OCI-LY1 (cell line): ENCODE measurements at regions not wholly inside any gene's neighbourhood (a gene's known extent, or its start where the extent isn't known, plus 50 kb on each side); places are given as distances from the start of the nearest gene placed in this dataset.

Source experiments
- H2AFZ ChIP-seq: fragments of 200-600 bp; sonication (generic), shearing (Covaris generic); 2 replicates; pipeline ENCODE4 v1.6.0; 2014; ENCODE audit warnings: antibody characterized with exemption, mild to moderate bottlenecking, low read length
- H3F3A ChIP-seq: fragments of 200-600 bp; sonication (generic), shearing (Covaris generic); 2 replicates; pipeline ENCODE4 v1.6.0; 2014; ENCODE audit warnings: mild to moderate bottlenecking, antibody characterized with exemption, low read length, moderate library complexity; ENCODE audit not compliant: insufficient read depth
- H3K27ac ChIP-seq: fragments of 200-600 bp; sonication (generic); 2 replicates; pipeline ENCODE4 v1.5.1; 2014; ENCODE audit warnings: low read length, mixed run types, mild to moderate bottlenecking, low read depth; ENCODE audit not compliant: poor library complexity, severe bottlenecking
- H3K27me3 ChIP-seq: fragments of 200-600 bp; sonication (generic); 2 replicates; pipeline ENCODE4 v1.6.0; 2014; ENCODE audit warnings: antibody characterized with exemption, mild to moderate bottlenecking, low read length, moderate library complexity; ENCODE audit not compliant: insufficient read depth
- H3K36me3 ChIP-seq: fragments of 200-600 bp; sonication (generic); 2 replicates; pipeline ENCODE4 v1.6.1; 2014; ENCODE audit warnings: mild to moderate bottlenecking, antibody characterized with exemption, low read length, moderate library complexity, mixed read lengths; ENCODE audit not compliant: insufficient read depth
- H3K4me1 ChIP-seq: fragments of 200-600 bp; sonication (generic); 2 replicates; pipeline ENCODE4 v1.5.1; 2014; ENCODE audit warnings: mild to moderate bottlenecking, low read length, moderate library complexity; ENCODE audit not compliant: insufficient read depth, severe bottlenecking
- H3K4me2 ChIP-seq: fragments of 200-600 bp; sonication (generic), shearing (Covaris generic); 2 replicates; pipeline ENCODE4 v1.6.1; 2014; ENCODE audit warnings: low read length
- H3K4me3 ChIP-seq: fragments of 200-600 bp; sonication (generic); 2 replicates; pipeline ENCODE4 v1.5.1; 2014; ENCODE audit warnings: low read length, low read depth, mild to moderate bottlenecking, mixed read lengths; ENCODE audit not compliant: poor library complexity, severe bottlenecking
- H3K79me2 ChIP-seq: fragments of 200-600 bp; shearing (Covaris generic); 2 replicates; pipeline ENCODE4 v1.6.1; 2016; ENCODE audit warnings: mixed run types, low read length, mixed read lengths; ENCODE audit not compliant: insufficient read depth
- H3K9ac ChIP-seq: fragments of 200-600 bp; sonication (generic), shearing (Covaris generic); 2 replicates; pipeline ENCODE4 v1.6.1; 2014; ENCODE audit warnings: mild to moderate bottlenecking, low read length, mixed read lengths
- H3K9me2 ChIP-seq: fragments of 200-600 bp; sonication (generic), shearing (Covaris generic); 2 replicates; pipeline ENCODE4 v1.6.1; 2014; ENCODE audit warnings: low read depth, mild to moderate bottlenecking, low read length, mixed read lengths
- H3K9me3 ChIP-seq: fragments of 200-600 bp; shearing (Covaris generic); 2 replicates; pipeline ENCODE4 v1.6.1; 2014; ENCODE audit warnings: low read length, mixed read lengths
- H4K20me1 ChIP-seq: fragments of 200-600 bp; sonication (generic), shearing (Covaris generic); 2 replicates; pipeline ENCODE4 v1.6.0; 2016; ENCODE audit warnings: mild to moderate bottlenecking, low read length; ENCODE audit not compliant: insufficient read depth
- CTCF ChIP-seq: fragments of 200-600 bp; sonication (generic), shearing (Covaris generic); IDR thresholded peaks from 2 replicates; pipeline ENCODE4 v1.5.1; 2017; ENCODE audit warnings: mild to moderate bottlenecking, antibody characterized with exemption, low read length, moderate library complexity, mixed read lengths
- EZH2 ChIP-seq: fragments of 200-600 bp; sonication (generic), shearing (Covaris generic); IDR thresholded peaks from 2 replicates; pipeline ENCODE4 v1.8.0; 2017; ENCODE audit warnings: borderline replicate concordance, mixed run types, mild to moderate bottlenecking, antibody characterized with exemption, low read length, moderate library complexity, mixed read lengths

DNA sequence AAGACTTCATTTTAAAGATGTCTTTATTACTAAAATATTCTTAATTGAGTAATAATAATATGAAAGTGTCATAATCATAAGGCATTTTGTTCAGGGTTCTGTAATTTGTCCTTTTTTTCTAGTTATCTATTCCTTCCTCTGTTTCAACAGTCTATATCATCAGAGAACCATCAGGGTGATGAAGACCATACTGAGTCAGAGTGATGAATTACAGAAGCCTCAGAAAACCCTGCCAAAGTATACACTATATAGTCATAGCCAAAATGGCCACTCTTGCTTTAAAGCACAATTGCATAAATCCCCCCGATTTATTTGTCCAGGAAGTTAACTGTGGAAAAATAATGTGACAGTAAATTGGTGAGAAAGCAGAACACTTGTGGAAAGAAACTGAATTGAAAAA is 735.0 kb downstream of the EPHA7 start:
- Histone ChIP-seq H3F3A (no peaks in the 10 kb centered on the region), H2AFZ (peak overlapping the region; percentile 57; the same call in 1 of the 2 replicates), H3K9ac (no peak overlapping the region), H3K4me3 (no peak overlapping the region), H3K4me1 (peaks cover 69% of the 10 kb centered on the region), H3K27me3 (no peaks in the 10 kb centered on the region), H3K4me2 (no peak overlapping the region), H3K36me3 (no peaks in the 10 kb centered on the region), H3K9me2 (no peaks in the 10 kb centered on the region), H3K27ac (no peak overlapping the region), H3K79me2 (no peaks in the 10 kb centered on the region), H4K20me1 (no peaks in the 10 kb centered on the region), H3K9me3 (no peaks in the 10 kb centered on the region)
- TF ChIP-seq CTCF: no peak
- TF ChIP-seq EZH2: no peak

GRCh38 chr6:92683748-92684147 is 735.6 kb downstream of the EPHA7 start:
- Histone ChIP-seq H3K27ac (no peak overlapping the region), H3K27me3 (no peaks in the 10 kb centered on the region), H4K20me1 (no peaks in the 10 kb centered on the region), H3K4me3 (no peak overlapping the region), H3K4me2 (no peak overlapping the region), H3K4me1 (peaks cover 64% of the 10 kb centered on the region), H3K9me3 (no peaks in the 10 kb centered on the region), H3K36me3 (no peaks in the 10 kb centered on the region), H3K9ac (no peak overlapping the region), H3F3A (no peaks in the 10 kb centered on the region), H3K9me2 (no peaks in the 10 kb centered on the region), H2AFZ (no peak overlapping the region), H3K79me2 (no peaks in the 10 kb centered on the region)
- TF ChIP-seq EZH2: no peak
- TF ChIP-seq CTCF: no peak

- peak overlapping the region; percentile 32 for H3K4me2 ChIP-seq
- H3K9me2 ChIP-seq: no peaks in the 10 kb centered on the region
- H3K9ac ChIP-seq: no peak overlapping the region
- H3K4me3 ChIP-seq: peak overlapping the region; percentile 5
- H4K20me1 ChIP-seq: no peaks in the 10 kb centered on the region
- H3K27ac ChIP-seq: peak overlapping the region; percentile 63
- TF ChIP-seq CTCF (no peak), EZH2 (no peak)
- H3K27me3 ChIP-seq: no peaks in the 10 kb centered on the region
- no peaks in the 10 kb centered on the region for H3F3A ChIP-seq
- peaks cover 55% of the 10 kb centered on the region for H3K4me1 ChIP-seq
- no peaks in the 10 kb centered on the region for H3K79me2 ChIP-seq
- H3K9me3 ChIP-seq: no peaks in the 10 kb centered on the region
- H2AFZ ChIP-seq: peak overlapping the region; percentile 94
- H3K36me3 ChIP-seq: no peaks in the 10 kb centered on the region
These were observed 736.6 kb downstream of the EPHA7 start for GRCh38 chr6:92682516-92683398.
